IPS-20b (cell line): ENCODE measurements at regions not wholly inside any gene's neighbourhood (a gene's known extent, or its start where the extent isn't known, plus 50 kb on each side); places are given as distances from the start of the nearest gene placed in this dataset.
A peak's percentile ranks its signal among the peaks of the same experiment; 100 is the strongest.

Experiments used
- H3K27ac ChIP-seq: one replicate; pipeline ENCODE4 v1.5.1; 2013; ENCODE audit warnings: low read length
- H3K27me3 ChIP-seq: 2 replicates; pipeline ENCODE4 v1.6.1; 2013; ENCODE audit warnings: mild to moderate bottlenecking, low read length, inconsistent platforms; ENCODE audit not compliant: insufficient read depth
- H3K36me3 ChIP-seq: 2 replicates; pipeline ENCODE4 v1.6.1; 2013; ENCODE audit warnings: low read depth, mild to moderate bottlenecking, inconsistent platforms, low read length, moderate library complexity; ENCODE audit not compliant: insufficient read depth
- H3K4me1 ChIP-seq: 2 replicates; pipeline ENCODE4 v1.6.1; 2013; ENCODE audit warnings: mild to moderate bottlenecking, control low read depth, inconsistent platforms, low read length, moderate library complexity; ENCODE audit not compliant: insufficient read depth
- H3K4me3 ChIP-seq: 2 replicates; pipeline ENCODE4 v1.5.1; 2013; ENCODE audit warnings: mild to moderate bottlenecking, low read length, inconsistent platforms
- H3K9ac ChIP-seq: 2 replicates; pipeline ENCODE4 v1.6.1; 2013; ENCODE audit warnings: low read depth, mild to moderate bottlenecking, inconsistent platforms, low read length, moderate library complexity
- H3K9me3 ChIP-seq: 2 replicates; pipeline ENCODE4 v1.6.1; 2013; ENCODE audit warnings: mild to moderate bottlenecking, low read depth, low read length, inconsistent platforms; ENCODE audit not compliant: insufficient read depth

- Histone ChIP-seq H3K9ac (no peak overlapping the region), H3K27ac (no peak overlapping the region), H3K9me3 (no peaks in the 10 kb centered on the region), H3K27me3 (no peaks in the 10 kb centered on the region; the same call in 1 of the 2 replicates), H3K36me3 (no peaks in the 10 kb centered on the region), H3K4me3 (no peak overlapping the region), H3K4me1 (peaks cover 9% of the 10 kb centered on the region; the same call in 1 of the 2 replicates)
These were observed 112.7 kb upstream of the JUN start for GRCh38 chr1:58896246-58897183.

- Histone ChIP-seq H3K27ac (no peak overlapping the region), H3K4me1 (peaks cover 9% of the 10 kb centered on the region; the same call in 1 of the 2 replicates), H3K9ac (no peak overlapping the region), H3K27me3 (peaks cover 14% of the 10 kb centered on the region), H3K4me3 (no peak overlapping the region), H3K36me3 (no peaks in the 10 kb centered on the region), H3K9me3 (no peaks in the 10 kb centered on the region)
These were observed 115.1 kb upstream of the JUN start for GRCh38 chr1:58898739-58899586.

GRCh38 chr1:58899587-58900271 is 115.9 kb upstream of the JUN start:
- no peak overlapping the region for H3K27ac ChIP-seq
- H3K4me1 ChIP-seq, result peaks cover 11% of the 10 kb centered on the region; the same call in 1 of the 2 replicates
- H3K36me3 ChIP-seq, result no peaks in the 10 kb centered on the region
- no peak overlapping the region for H3K9ac ChIP-seq
- no peak overlapping the region for H3K4me3 ChIP-seq
- no peaks in the 10 kb centered on the region for H3K9me3 ChIP-seq
- peaks cover 17% of the 10 kb centered on the region for H3K27me3 ChIP-seq

- Histone ChIP-seq H3K4me3 (no peak overlapping the region), H3K9me3 (no peaks in the 10 kb centered on the region), H3K27me3 (peaks cover 24% of the 10 kb centered on the region), H3K4me1 (peaks cover 11% of the 10 kb centered on the region; the same call in 1 of the 2 replicates), H3K9ac (no peak overlapping the region), H3K36me3 (no peaks in the 10 kb centered on the region), H3K27ac (no peak overlapping the region)
These were observed 116.5 kb upstream of the JUN start for GRCh38 chr1:58900396-58900795.

- no peak overlapping the region for H3K4me3 ChIP-seq
- H3K27me3 ChIP-seq, result peaks cover 27% of the 10 kb centered on the region
- H3K4me1 ChIP-seq, result peaks cover 11% of the 10 kb centered on the region; the same call in 1 of the 2 replicates
- no peaks in the 10 kb centered on the region for H3K36me3 ChIP-seq
- H3K27ac ChIP-seq, result no peak overlapping the region
- H3K9me3 ChIP-seq, result no peaks in the 10 kb centered on the region
- H3K9ac ChIP-seq, result no peak overlapping the region
These were observed 117.2 kb upstream of the JUN start for GRCh38 chr1:58901008-58901407.

GRCh38 chr1:58902830-58903513 is 119.1 kb upstream of the JUN start:
- H3K4me1 ChIP-seq, result 0 out of 2 replicates have a peak, but pooled peaks cover 2% of the 10 kb centered on the region

GRCh38 chr1:58903514-58904298 is 119.9 kb upstream of the JUN start:
- H3K4me3 ChIP-seq, result peak overlapping the region; percentile 50
- no peak overlapping the region for H3K27ac ChIP-seq
- H3K4me1 ChIP-seq, result 0 out of 2 replicates have a peak, but pooled peaks cover 2% of the 10 kb centered on the region
- no peaks in the 10 kb centered on the region for H3K36me3 ChIP-seq
- no peaks in the 10 kb centered on the region for H3K9me3 ChIP-seq
- H3K9ac ChIP-seq, result peak overlapping the region; percentile 71
- peaks cover 27% of the 10 kb centered on the region for H3K27me3 ChIP-seq

More at GRCh38 chr1:58902830-58903513, 119.1 kb upstream of the JUN start:
- Histone ChIP-seq H3K27me3 (peaks cover 27% of the 10 kb centered on the region), H3K36me3 (no peaks in the 10 kb centered on the region), H3K4me3 (peak overlapping the region; percentile 50), H3K9ac (peak overlapping the region; percentile 51; the same call in 1 of the 2 replicates), H3K9me3 (no peaks in the 10 kb centered on the region), H3K27ac (no peak overlapping the region)

GRCh38 chr1:58904299-58905125 is 120.7 kb upstream of the JUN start:
- H3K27me3 ChIP-seq, result peaks cover 27% of the 10 kb centered on the region
- H3K4me1 ChIP-seq, result 0 out of 2 replicates have a peak, but pooled peaks cover 2% of the 10 kb centered on the region
- no peaks in the 10 kb centered on the region for H3K9me3 ChIP-seq
- H3K27ac ChIP-seq, result no peak overlapping the region
- no peaks in the 10 kb centered on the region for H3K36me3 ChIP-seq
- H3K9ac ChIP-seq, result peak overlapping the region; percentile 71; the same call in 1 of the 2 replicates
- H3K4me3 ChIP-seq, result peak overlapping the region; percentile 50; the same call in 1 of the 2 replicates

- Histone ChIP-seq H3K27me3 (peaks cover 27% of the 10 kb centered on the region; the same call in 1 of the 2 replicates), H3K4me1 (0 out of 2 replicates have a peak, but pooled peaks cover 2% of the 10 kb centered on the region), H3K27ac (no peak overlapping the region), H3K36me3 (no peaks in the 10 kb centered on the region), H3K9ac (no peak overlapping the region), H3K4me3 (no peak overlapping the region), H3K9me3 (no peaks in the 10 kb centered on the region)
These were observed 121.3 kb upstream of the JUN start for GRCh38 chr1:58905126-58905490.
